Smooth muscle cell (in vitro differentiated cells): ENCODE measurements at regions not wholly inside any gene's neighbourhood (a gene's known extent, or its start where the extent isn't known, plus 50 kb on each side); places are given as distances from the start of the nearest gene placed in this dataset.

Experiments
- DNase-seq: peaks from one replicate; lab custom pipeline; 2025; ENCODE audit not compliant: unreplicated experiment; lab: John Stamatoyannopoulos, UW
- H2AFZ ChIP-seq: fragments of 200-600 bp; sonication (generic); 2 replicates; pipeline ENCODE4 v1.6.0; 2016; ENCODE audit warnings: antibody characterized with exemption, low read depth, mild to moderate bottlenecking
- H3F3A ChIP-seq: fragments of 200-600 bp; sonication (generic); 2 replicates; pipeline ENCODE4 v1.6.0; 2017; ENCODE audit warnings: antibody characterized with exemption, low read depth
- H3K27ac ChIP-seq: fragments of 200-600 bp; sonication (generic); 2 replicates; pipeline ENCODE4 v1.5.1; 2016; ENCODE audit warnings: low read depth, mild to moderate bottlenecking
- H3K27me3 ChIP-seq: fragments of 200-600 bp; sonication (generic); 2 replicates; pipeline ENCODE4 v1.6.1; 2016; ENCODE audit warnings: low read depth, mild to moderate bottlenecking
- H3K36me3 ChIP-seq: fragments of 200-600 bp; sonication (generic); 2 replicates; pipeline ENCODE4 v1.5.1; 2016; ENCODE audit warnings: low read depth
- H3K4me1 ChIP-seq: fragments of 200-600 bp; sonication (generic); 2 replicates; pipeline ENCODE4 v1.5.1; 2016; ENCODE audit warnings: low read depth
- H3K4me2 ChIP-seq: fragments of 200-600 bp; sonication (generic); 2 replicates; pipeline ENCODE4 v1.6.0; 2016; ENCODE audit warnings: mild to moderate bottlenecking
- H3K4me3 ChIP-seq: fragments of 200-600 bp; sonication (generic); 2 replicates; pipeline ENCODE4 v1.5.1; 2016; ENCODE audit warnings: mild to moderate bottlenecking
- H3K79me2 ChIP-seq: fragments of 200-600 bp; sonication (generic); 2 replicates; pipeline ENCODE4 v1.6.0; 2016; ENCODE audit warnings: low read depth, mild to moderate bottlenecking
- H3K9ac ChIP-seq: fragments of 200-600 bp; sonication (generic); 2 replicates; pipeline ENCODE4 v1.6.0; 2016; ENCODE audit warnings: low read depth
- H3K9me3 ChIP-seq: fragments of 200-600 bp; sonication (generic); replicated peaks from 2 replicates; pipeline ENCODE4 v1.5.1; 2016; ENCODE audit warnings: low read depth
- H4K20me1 ChIP-seq: fragments of 200-600 bp; sonication (generic); 2 replicates; pipeline ENCODE4 v1.6.0; 2016; ENCODE audit warnings: low read depth
- WGBS: methylation state at CpG from one replicate; pipeline ENCODE4 v1.1.7; 2016; ENCODE audit warnings: low lambda C conversion rate; 5-methylcytosine and 5-hydroxymethylcytosine counted together
- TF ChIP-seq, protein P1 (sequence below): fragments of 200-600 bp; sonication (generic); IDR thresholded peaks from 2 replicates; pipeline ENCODE4 v1.5.1; 2017; ENCODE audit warnings: borderline replicate concordance, mild to moderate bottlenecking, antibody characterized with exemption; ENCODE audit not compliant: insufficient read depth, poor library complexity, severe bottlenecking

- H2AFZ ChIP-seq, result no peak overlapping the region
- H3K4me2 ChIP-seq, result no peak overlapping the region
- H3K9me3 ChIP-seq, result no peaks in the 10 kb centered on the region
- WGBS, result 71% methylated on average over 3 of the region's 3 CpGs
- H3K27me3 ChIP-seq, result peaks cover 3% of the 10 kb centered on the region
- no peak overlapping the region for H3K9ac ChIP-seq
- no peaks in the 10 kb centered on the region for H3K79me2 ChIP-seq
- H3K4me3 ChIP-seq, result no peak overlapping the region
- no peaks in the 10 kb centered on the region for H3F3A ChIP-seq
- no peaks in the 10 kb centered on the region for H4K20me1 ChIP-seq
- no peaks in the 10 kb centered on the region for H3K36me3 ChIP-seq
- no peak overlapping the region for H3K27ac ChIP-seq
- H3K4me1 ChIP-seq, result no peaks in the 10 kb centered on the region
- no peak for DNase-seq
- TF ChIP-seq, protein P1, sequence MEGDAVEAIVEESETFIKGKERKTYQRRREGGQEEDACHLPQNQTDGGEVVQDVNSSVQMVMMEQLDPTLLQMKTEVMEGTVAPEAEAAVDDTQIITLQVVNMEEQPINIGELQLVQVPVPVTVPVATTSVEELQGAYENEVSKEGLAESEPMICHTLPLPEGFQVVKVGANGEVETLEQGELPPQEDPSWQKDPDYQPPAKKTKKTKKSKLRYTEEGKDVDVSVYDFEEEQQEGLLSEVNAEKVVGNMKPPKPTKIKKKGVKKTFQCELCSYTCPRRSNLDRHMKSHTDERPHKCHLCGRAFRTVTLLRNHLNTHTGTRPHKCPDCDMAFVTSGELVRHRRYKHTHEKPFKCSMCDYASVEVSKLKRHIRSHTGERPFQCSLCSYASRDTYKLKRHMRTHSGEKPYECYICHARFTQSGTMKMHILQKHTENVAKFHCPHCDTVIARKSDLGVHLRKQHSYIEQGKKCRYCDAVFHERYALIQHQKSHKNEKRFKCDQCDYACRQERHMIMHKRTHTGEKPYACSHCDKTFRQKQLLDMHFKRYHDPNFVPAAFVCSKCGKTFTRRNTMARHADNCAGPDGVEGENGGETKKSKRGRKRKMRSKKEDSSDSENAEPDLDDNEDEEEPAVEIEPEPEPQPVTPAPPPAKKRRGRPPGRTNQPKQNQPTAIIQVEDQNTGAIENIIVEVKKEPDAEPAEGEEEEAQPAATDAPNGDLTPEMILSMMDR, result no peak
Observed at GRCh38 chr2:16493788-16494187, 171.8 kb downstream of the CYRIA start.

- no peak overlapping the region for H2AFZ ChIP-seq
- H3K4me1 ChIP-seq, result no peaks in the 10 kb centered on the region
- H3K36me3 ChIP-seq, result no peaks in the 10 kb centered on the region
- no peaks in the 10 kb centered on the region for H3F3A ChIP-seq
- H3K27ac ChIP-seq, result no peak overlapping the region
- no peaks in the 10 kb centered on the region for H3K79me2 ChIP-seq
- H3K9ac ChIP-seq, result no peak overlapping the region
- no peak overlapping the region for H3K4me2 ChIP-seq
- no peaks in the 10 kb centered on the region for H3K9me3 ChIP-seq
- H3K27me3 ChIP-seq, result peaks cover 13% of the 10 kb centered on the region
- 61% methylated on average over 4 of the region's 4 CpGs for WGBS
- H3K4me3 ChIP-seq, result no peak overlapping the region
- no peak for DNase-seq
- H4K20me1 ChIP-seq, result no peaks in the 10 kb centered on the region
- TF ChIP-seq, protein P1, result peak; percentile 56
Observed at GRCh38 chr2:16487686-16488085, 177.9 kb downstream of the CYRIA start.

- H3K4me2 ChIP-seq, result no peak overlapping the region
- TF ChIP-seq, protein P1, result no peak
- H3K79me2 ChIP-seq, result no peaks in the 10 kb centered on the region
- no peaks in the 10 kb centered on the region for H4K20me1 ChIP-seq
- H3K27ac ChIP-seq, result no peak overlapping the region
- H3K4me3 ChIP-seq, result no peak overlapping the region
- DNase-seq, result no peak
- H3K27me3 ChIP-seq, result peaks cover 10% of the 10 kb centered on the region
- H3K36me3 ChIP-seq, result no peaks in the 10 kb centered on the region
- WGBS, result 92% methylated on average over 2 of the region's 2 CpGs
- no peaks in the 10 kb centered on the region for H3K9me3 ChIP-seq
- H3K9ac ChIP-seq, result no peak overlapping the region
- H3F3A ChIP-seq, result no peaks in the 10 kb centered on the region
- H3K4me1 ChIP-seq, result no peaks in the 10 kb centered on the region
- H2AFZ ChIP-seq, result no peak overlapping the region
Observed at GRCh38 chr2:16485251-16485650, 180.4 kb downstream of the CYRIA start.

DNA sequence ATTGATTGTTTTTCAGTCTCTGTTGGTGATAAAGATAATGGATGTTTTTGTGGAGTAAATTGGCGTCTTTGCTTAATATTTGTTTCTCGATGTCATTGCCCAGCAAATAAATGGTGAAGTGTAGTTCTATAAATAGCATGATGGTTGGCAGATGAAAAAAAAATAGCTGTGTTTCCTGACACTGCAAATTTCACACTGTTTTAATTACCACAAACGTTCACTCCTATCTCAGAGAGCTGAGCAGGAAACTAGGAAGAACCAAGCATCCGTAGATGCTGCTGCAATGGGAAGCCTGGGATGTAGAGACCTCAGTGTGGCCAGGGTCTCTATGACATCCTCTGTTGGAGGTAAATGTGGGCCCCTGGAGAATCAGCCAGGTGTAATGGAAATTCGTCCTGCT, 183.2 kb downstream of the CYRIA start:
- H3K79me2 ChIP-seq, result no peaks in the 10 kb centered on the region
- H2AFZ ChIP-seq, result no peak overlapping the region
- H4K20me1 ChIP-seq, result no peaks in the 10 kb centered on the region
- WGBS, result 82% methylated on average over 5 of the region's 5 CpGs
- H3F3A ChIP-seq, result no peaks in the 10 kb centered on the region
- H3K4me2 ChIP-seq, result no peak overlapping the region
- peaks cover 10% of the 10 kb centered on the region for H3K27me3 ChIP-seq
- no peak overlapping the region for H3K9ac ChIP-seq
- H3K4me1 ChIP-seq, result no peaks in the 10 kb centered on the region
- H3K4me3 ChIP-seq, result no peak overlapping the region
- H3K9me3 ChIP-seq, result no peaks in the 10 kb centered on the region
- no peak for DNase-seq
- TF ChIP-seq, protein P1, result no peak
- H3K27ac ChIP-seq, result no peak overlapping the region
- no peaks in the 10 kb centered on the region for H3K36me3 ChIP-seq
